ENCODE measurements at regions not wholly inside any gene's neighbourhood (a gene's known extent, or its start where the extent isn't known, plus 50 kb on each side); places are given as distances from the start of the nearest gene placed in this dataset.

DNA sequence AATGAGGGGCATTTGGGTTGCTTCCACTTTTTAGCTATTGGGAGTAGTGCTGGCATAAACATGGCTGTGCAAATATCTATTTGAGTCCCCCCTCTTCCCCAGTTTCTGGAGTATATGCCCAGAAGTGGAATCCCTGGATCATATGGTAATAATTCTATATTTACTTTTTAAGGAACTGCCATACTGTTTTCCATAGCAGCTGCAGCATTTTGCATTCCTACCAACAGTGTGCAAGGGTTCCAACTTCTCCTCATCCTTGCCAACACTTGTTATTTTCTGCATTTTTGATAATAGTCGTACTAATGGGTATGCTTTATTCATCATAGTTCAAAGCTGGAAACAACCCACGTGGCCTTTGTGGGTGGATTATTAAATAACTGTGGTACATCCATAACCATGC, 883.5 kb downstream of the TBC1D22A start:
- H3K27me3 ChIP-seq (ENCODE audit: control insufficient read depth, low read length), result peaks cover 5% of the 10 kb centered on the region; the same call in 1 of the 2 replicates
- H3K4me1 ChIP-seq (ENCODE audit: control insufficient read depth, low read length), result no peaks in the 10 kb centered on the region
- H3K9me2 ChIP-seq (replicated peaks; ENCODE audit: control insufficient read depth, low read length), result no peaks in the 10 kb centered on the region
- no peaks in the 10 kb centered on the region for H3K9me3 ChIP-seq (ENCODE audit: control insufficient read depth, insufficient read depth, low read length)
- no peaks in the 10 kb centered on the region for H4K20me1 ChIP-seq (ENCODE audit: control insufficient read depth, insufficient read depth, low read depth, low read length)
- no peaks in the 10 kb centered on the region for H3F3A ChIP-seq (ENCODE audit: control insufficient read depth, insufficient read depth)
- TF ChIP-seq, protein P1, sequence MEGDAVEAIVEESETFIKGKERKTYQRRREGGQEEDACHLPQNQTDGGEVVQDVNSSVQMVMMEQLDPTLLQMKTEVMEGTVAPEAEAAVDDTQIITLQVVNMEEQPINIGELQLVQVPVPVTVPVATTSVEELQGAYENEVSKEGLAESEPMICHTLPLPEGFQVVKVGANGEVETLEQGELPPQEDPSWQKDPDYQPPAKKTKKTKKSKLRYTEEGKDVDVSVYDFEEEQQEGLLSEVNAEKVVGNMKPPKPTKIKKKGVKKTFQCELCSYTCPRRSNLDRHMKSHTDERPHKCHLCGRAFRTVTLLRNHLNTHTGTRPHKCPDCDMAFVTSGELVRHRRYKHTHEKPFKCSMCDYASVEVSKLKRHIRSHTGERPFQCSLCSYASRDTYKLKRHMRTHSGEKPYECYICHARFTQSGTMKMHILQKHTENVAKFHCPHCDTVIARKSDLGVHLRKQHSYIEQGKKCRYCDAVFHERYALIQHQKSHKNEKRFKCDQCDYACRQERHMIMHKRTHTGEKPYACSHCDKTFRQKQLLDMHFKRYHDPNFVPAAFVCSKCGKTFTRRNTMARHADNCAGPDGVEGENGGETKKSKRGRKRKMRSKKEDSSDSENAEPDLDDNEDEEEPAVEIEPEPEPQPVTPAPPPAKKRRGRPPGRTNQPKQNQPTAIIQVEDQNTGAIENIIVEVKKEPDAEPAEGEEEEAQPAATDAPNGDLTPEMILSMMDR (IDR thresholded peaks at IDR 0.05; ENCODE audit: low read depth, low read length, poor library complexity, severe bottlenecking), result no peak
- no peak for TF ChIP-seq EZH2phosphoT487 (IDR thresholded peaks at IDR 0.05; ENCODE audit: borderline replicate concordance, low read length)
- no peak overlapping the region for H3K4me3 ChIP-seq (ENCODE audit: low read length)
- H3K27ac ChIP-seq (ENCODE audit: low read depth, low read length), result no peak overlapping the region
- H3K79me2 ChIP-seq (ENCODE audit: control insufficient read depth, low read length), result no peaks in the 10 kb centered on the region
- H3K36me3 ChIP-seq (ENCODE audit: control insufficient read depth, low read length), result no peaks in the 10 kb centered on the region
- no peak overlapping the region for H3K4me2 ChIP-seq (ENCODE audit: low read length)

DNA sequence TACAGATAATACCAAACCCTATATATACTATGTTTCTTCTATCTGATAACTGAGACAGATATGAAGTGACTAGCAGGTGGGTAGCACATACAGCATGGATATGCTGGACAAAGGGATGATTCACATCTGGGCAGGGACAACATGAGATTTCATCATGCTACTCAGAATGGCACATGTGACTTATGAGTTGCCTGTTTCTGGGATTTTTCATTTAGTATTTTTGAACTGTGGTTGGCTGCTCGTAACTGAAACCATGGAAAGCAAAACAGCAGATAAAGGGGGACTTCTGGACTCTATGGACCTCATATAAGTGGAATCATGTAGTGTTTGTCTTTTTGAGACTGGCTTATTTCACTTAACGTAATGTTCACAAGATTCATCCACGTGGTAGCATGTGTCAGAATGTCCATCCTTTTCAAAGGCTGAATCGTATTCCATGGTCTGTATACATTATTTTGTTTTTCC, 883.0 kb downstream of the TBC1D22A start:
- no peak for TF ChIP-seq EZH2phosphoT487 (IDR thresholded peaks at IDR 0.05; ENCODE audit: borderline replicate concordance, low read length)
- TF ChIP-seq, protein P1 (IDR thresholded peaks at IDR 0.05; ENCODE audit: low read depth, low read length, poor library complexity, severe bottlenecking), result no peak
- H3F3A ChIP-seq (ENCODE audit: control insufficient read depth, insufficient read depth), result no peaks in the 10 kb centered on the region
- no peak overlapping the region for H3K4me2 ChIP-seq (ENCODE audit: low read length)
- H3K9me2 ChIP-seq (replicated peaks; ENCODE audit: control insufficient read depth, low read length), result no peaks in the 10 kb centered on the region
- H3K4me1 ChIP-seq (ENCODE audit: control insufficient read depth, low read length), result no peaks in the 10 kb centered on the region
- no peaks in the 10 kb centered on the region for H3K36me3 ChIP-seq (ENCODE audit: control insufficient read depth, low read length)
- peaks cover 5% of the 10 kb centered on the region; the same call in 1 of the 2 replicates for H3K27me3 ChIP-seq (ENCODE audit: control insufficient read depth, low read length)
- no peaks in the 10 kb centered on the region for H3K79me2 ChIP-seq (ENCODE audit: control insufficient read depth, low read length)
- H3K9me3 ChIP-seq (ENCODE audit: control insufficient read depth, insufficient read depth, low read length), result no peaks in the 10 kb centered on the region
- no peak overlapping the region for H3K27ac ChIP-seq (ENCODE audit: low read depth, low read length)
- no peak overlapping the region for H3K4me3 ChIP-seq (ENCODE audit: low read length)
- H4K20me1 ChIP-seq (ENCODE audit: control insufficient read depth, insufficient read depth, low read depth, low read length), result no peaks in the 10 kb centered on the region

DNA sequence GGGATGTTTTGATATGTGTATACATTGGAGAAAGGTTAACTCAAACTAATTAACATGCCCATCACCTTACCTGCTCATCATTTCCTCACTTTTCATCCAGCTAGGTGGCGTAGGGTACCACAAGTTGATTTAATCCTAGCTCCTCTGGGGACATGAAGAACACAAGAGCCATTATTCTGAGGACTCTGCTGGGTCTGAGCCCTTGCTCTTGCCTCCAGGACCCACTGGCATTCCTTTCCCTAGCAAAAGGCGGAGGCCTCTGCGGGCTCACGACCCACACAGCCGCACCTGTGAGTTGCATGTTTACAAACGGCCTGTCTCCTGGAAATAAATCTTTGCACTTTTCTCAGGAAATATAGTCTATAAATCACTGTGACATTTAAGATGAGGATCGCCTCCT, 871.9 kb downstream of the TBC1D22A start:
- TF ChIP-seq, protein P1 (IDR thresholded peaks at IDR 0.05; ENCODE audit: low read depth, low read length, poor library complexity, severe bottlenecking), result peak; percentile 18
- TF ChIP-seq EZH2phosphoT487 (IDR thresholded peaks at IDR 0.05; ENCODE audit: borderline replicate concordance, low read length), result no peak
- H4K20me1 ChIP-seq (ENCODE audit: control insufficient read depth, insufficient read depth, low read depth, low read length), result no peaks in the 10 kb centered on the region
- no peaks in the 10 kb centered on the region for H3K9me3 ChIP-seq (ENCODE audit: control insufficient read depth, insufficient read depth, low read length)

More for the DNA sequence above, 871.9 kb downstream of the TBC1D22A start:
- no peak overlapping the region for H3K27ac ChIP-seq (ENCODE audit: low read depth, low read length)
- H3K4me3 ChIP-seq (ENCODE audit: low read length), result no peak overlapping the region
- H3F3A ChIP-seq (ENCODE audit: control insufficient read depth, insufficient read depth), result no peaks in the 10 kb centered on the region
- H3K9me2 ChIP-seq (replicated peaks; ENCODE audit: control insufficient read depth, low read length), result no peaks in the 10 kb centered on the region
- no peak overlapping the region for H3K4me2 ChIP-seq (ENCODE audit: low read length)
- no peaks in the 10 kb centered on the region for H3K4me1 ChIP-seq (ENCODE audit: control insufficient read depth, low read length)
- H3K36me3 ChIP-seq (ENCODE audit: control insufficient read depth, low read length), result no peaks in the 10 kb centered on the region
- H3K79me2 ChIP-seq (ENCODE audit: control insufficient read depth, low read length), result no peaks in the 10 kb centered on the region
- no peaks in the 10 kb centered on the region for H3K27me3 ChIP-seq (ENCODE audit: control insufficient read depth, low read length)
